Ishikawa (cell line): ENCODE measurements at regions not wholly inside any gene's neighbourhood (a gene's known extent, or its start where the extent isn't known, plus 50 kb on each side); places are given as distances from the start of the nearest gene placed in this dataset.

ENCODE experiments used
- CEBPB ChIP-seq: IDR thresholded peaks from 2 replicates; pipeline ENCODE4 v1.6.1; 2012
- CREB1 ChIP-seq: IDR thresholded peaks from 2 replicates; pipeline ENCODE4 v1.6.1; 2012; ENCODE audit warnings: low read depth
- EP300 ChIP-seq: IDR thresholded peaks from 2 replicates; pipeline ENCODE4 v1.6.1; 2012; ENCODE audit warnings: borderline replicate concordance
- FOXM1 ChIP-seq: IDR thresholded peaks from 2 replicates; pipeline ENCODE4 v1.6.1; 2012; ENCODE audit warnings: low read depth, borderline replicate concordance
- RAD21 ChIP-seq: IDR thresholded peaks from 2 replicates; pipeline ENCODE4 v1.6.1; 2012; ENCODE audit warnings: low read depth
- TAF1 ChIP-seq: IDR thresholded peaks from 2 replicates; pipeline ENCODE4 v1.6.1; 2012; ENCODE audit warnings: low read depth, mild to moderate bottlenecking
- TCF12 ChIP-seq: IDR thresholded peaks from 2 replicates; pipeline ENCODE4 v1.6.1; 2012; ENCODE audit warnings: low read depth
- YY1 ChIP-seq: IDR thresholded peaks from 2 replicates; pipeline ENCODE4 v1.6.1; 2012; ENCODE audit warnings: low read depth
- ZBTB7A ChIP-seq: IDR thresholded peaks from 2 replicates; pipeline ENCODE4 v1.6.1; 2012; ENCODE audit warnings: low read depth
- TF ChIP-seq, protein P1 (sequence below): IDR thresholded peaks from 2 replicates; pipeline ENCODE4 v1.6.1; 2012
- TF ChIP-seq, protein P2 (sequence below): IDR thresholded peaks from 2 replicates; pipeline ENCODE4 v1.6.1; 2012; ENCODE audit warnings: low read depth, mild to moderate bottlenecking

GRCh38 chr1:239662950-239663349, 276.6 kb downstream of the CHRM3 start:
- no peak for TF ChIP-seq TAF1
- no peak for TF ChIP-seq ZBTB7A
- TF ChIP-seq EP300: no peak
- no peak for TF ChIP-seq YY1
- TF ChIP-seq TCF12: no peak
- TF ChIP-seq FOXM1: no peak
- no peak for TF ChIP-seq CEBPB
- no peak for TF ChIP-seq CREB1
- no peak for TF ChIP-seq RAD21
- TF ChIP-seq, protein P1, sequence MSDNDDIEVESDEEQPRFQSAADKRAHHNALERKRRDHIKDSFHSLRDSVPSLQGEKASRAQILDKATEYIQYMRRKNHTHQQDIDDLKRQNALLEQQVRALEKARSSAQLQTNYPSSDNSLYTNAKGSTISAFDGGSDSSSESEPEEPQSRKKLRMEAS: no peak
- TF ChIP-seq, protein P2, sequence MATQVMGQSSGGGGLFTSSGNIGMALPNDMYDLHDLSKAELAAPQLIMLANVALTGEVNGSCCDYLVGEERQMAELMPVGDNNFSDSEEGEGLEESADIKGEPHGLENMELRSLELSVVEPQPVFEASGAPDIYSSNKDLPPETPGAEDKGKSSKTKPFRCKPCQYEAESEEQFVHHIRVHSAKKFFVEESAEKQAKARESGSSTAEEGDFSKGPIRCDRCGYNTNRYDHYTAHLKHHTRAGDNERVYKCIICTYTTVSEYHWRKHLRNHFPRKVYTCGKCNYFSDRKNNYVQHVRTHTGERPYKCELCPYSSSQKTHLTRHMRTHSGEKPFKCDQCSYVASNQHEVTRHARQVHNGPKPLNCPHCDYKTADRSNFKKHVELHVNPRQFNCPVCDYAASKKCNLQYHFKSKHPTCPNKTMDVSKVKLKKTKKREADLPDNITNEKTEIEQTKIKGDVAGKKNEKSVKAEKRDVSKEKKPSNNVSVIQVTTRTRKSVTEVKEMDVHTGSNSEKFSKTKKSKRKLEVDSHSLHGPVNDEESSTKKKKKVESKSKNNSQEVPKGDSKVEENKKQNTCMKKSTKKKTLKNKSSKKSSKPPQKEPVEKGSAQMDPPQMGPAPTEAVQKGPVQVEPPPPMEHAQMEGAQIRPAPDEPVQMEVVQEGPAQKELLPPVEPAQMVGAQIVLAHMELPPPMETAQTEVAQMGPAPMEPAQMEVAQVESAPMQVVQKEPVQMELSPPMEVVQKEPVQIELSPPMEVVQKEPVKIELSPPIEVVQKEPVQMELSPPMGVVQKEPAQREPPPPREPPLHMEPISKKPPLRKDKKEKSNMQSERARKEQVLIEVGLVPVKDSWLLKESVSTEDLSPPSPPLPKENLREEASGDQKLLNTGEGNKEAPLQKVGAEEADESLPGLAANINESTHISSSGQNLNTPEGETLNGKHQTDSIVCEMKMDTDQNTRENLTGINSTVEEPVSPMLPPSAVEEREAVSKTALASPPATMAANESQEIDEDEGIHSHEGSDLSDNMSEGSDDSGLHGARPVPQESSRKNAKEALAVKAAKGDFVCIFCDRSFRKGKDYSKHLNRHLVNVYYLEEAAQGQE: no peak
